ENCODE measurements at regions not wholly inside any gene's neighbourhood (a gene's known extent, or its start where the extent isn't known, plus 50 kb on each side); places are given as distances from the start of the nearest gene placed in this dataset.
A peak's percentile ranks its signal among the peaks of the same experiment; 100 is the strongest.

GRCh38 chr2:78427170-78427569 is 598.3 kb upstream of the REG3G start:
- DNase-seq (ENCODE audit: low spot score): no peak
- TF ChIP-seq CTCF (IDR thresholded peaks at IDR 0.05; ENCODE audit: unreplicated experiment): no peak
- no peak overlapping the region for H3K27ac Mint-ChIP-seq (ENCODE audit: unreplicated experiment)
- no peaks in the 10 kb centered on the region for H3K27me3 Mint-ChIP-seq (ENCODE audit: unreplicated experiment)
- no peaks in the 10 kb centered on the region for H3K4me1 Mint-ChIP-seq (ENCODE audit: unreplicated experiment)
- H3K36me3 Mint-ChIP-seq (ENCODE audit: low read depth, unreplicated experiment): no peaks in the 10 kb centered on the region
- no peaks in the 10 kb centered on the region for H3K9me3 Mint-ChIP-seq (ENCODE audit: unreplicated experiment)
- no peak overlapping the region for H3K4me3 Mint-ChIP-seq (ENCODE audit: unreplicated experiment)

DNA sequence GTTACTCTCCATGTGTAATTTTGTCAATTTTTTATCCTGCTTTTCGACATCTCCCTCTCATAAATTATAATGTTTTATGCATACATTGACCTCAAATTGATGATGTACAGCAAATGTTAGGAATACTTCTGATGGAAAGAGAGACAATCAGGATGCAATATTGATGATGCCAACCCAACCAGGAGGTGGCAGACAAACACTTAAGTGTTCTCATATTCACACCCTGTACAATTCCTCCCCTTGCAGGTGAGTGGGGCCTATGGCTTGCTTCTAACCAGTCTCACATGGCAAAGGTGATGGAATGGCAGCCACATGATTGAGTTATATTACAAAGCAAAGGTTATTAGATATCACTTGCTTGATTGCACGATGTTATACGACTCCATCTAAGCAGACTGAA is 594.3 kb upstream of the REG3G start:
- Mint-ChIP-seq H3K27me3 (ENCODE audit: unreplicated experiment) (peaks cover 1% of the 10 kb centered on the region), H3K4me1 (ENCODE audit: unreplicated experiment) (no peaks in the 10 kb centered on the region), H3K36me3 (ENCODE audit: low read depth, unreplicated experiment) (no peaks in the 10 kb centered on the region), H3K4me3 (ENCODE audit: unreplicated experiment) (no peak overlapping the region), H3K27ac (ENCODE audit: unreplicated experiment) (no peak overlapping the region), H3K9me3 (ENCODE audit: unreplicated experiment) (no peaks in the 10 kb centered on the region)
- TF ChIP-seq CTCF (IDR thresholded peaks at IDR 0.05; ENCODE audit: unreplicated experiment): peak; percentile 16
- peak; percentile 25 for DNase-seq (ENCODE audit: low spot score)

GRCh38 chr2:78439122-78439521 is 586.4 kb upstream of the REG3G start:
- Mint-ChIP-seq H3K27me3 (ENCODE audit: unreplicated experiment) (peaks cover 1% of the 10 kb centered on the region), H3K27ac (ENCODE audit: unreplicated experiment) (no peak overlapping the region), H3K4me3 (ENCODE audit: unreplicated experiment) (no peak overlapping the region), H3K36me3 (ENCODE audit: low read depth, unreplicated experiment) (no peaks in the 10 kb centered on the region), H3K9me3 (ENCODE audit: unreplicated experiment) (no peaks in the 10 kb centered on the region), H3K4me1 (ENCODE audit: unreplicated experiment) (no peaks in the 10 kb centered on the region)
- no peak for TF ChIP-seq CTCF (IDR thresholded peaks at IDR 0.05; ENCODE audit: unreplicated experiment)
- DNase-seq (ENCODE audit: low spot score): no peak

GRCh38 chr2:78455586-78455985 is 569.9 kb upstream of the REG3G start:
- Mint-ChIP-seq H3K4me1 (ENCODE audit: unreplicated experiment) (no peaks in the 10 kb centered on the region), H3K27ac (ENCODE audit: unreplicated experiment) (no peak overlapping the region), H3K27me3 (ENCODE audit: unreplicated experiment) (no peaks in the 10 kb centered on the region), H3K36me3 (ENCODE audit: low read depth, unreplicated experiment) (no peaks in the 10 kb centered on the region), H3K4me3 (ENCODE audit: unreplicated experiment) (no peak overlapping the region), H3K9me3 (ENCODE audit: unreplicated experiment) (no peaks in the 10 kb centered on the region)
- no peak for TF ChIP-seq CTCF (IDR thresholded peaks at IDR 0.05; ENCODE audit: unreplicated experiment)
- DNase-seq (ENCODE audit: low spot score): no peak

GRCh38 chr2:78457269-78457668 is 568.2 kb upstream of the REG3G start:
- Mint-ChIP-seq H3K4me1 (ENCODE audit: unreplicated experiment) (no peaks in the 10 kb centered on the region), H3K27ac (ENCODE audit: unreplicated experiment) (no peak overlapping the region), H3K36me3 (ENCODE audit: low read depth, unreplicated experiment) (no peaks in the 10 kb centered on the region), H3K4me3 (ENCODE audit: unreplicated experiment) (no peak overlapping the region), H3K27me3 (ENCODE audit: unreplicated experiment) (no peaks in the 10 kb centered on the region), H3K9me3 (ENCODE audit: unreplicated experiment) (no peaks in the 10 kb centered on the region)
- DNase-seq (ENCODE audit: low spot score): no peak
- no peak for TF ChIP-seq CTCF (IDR thresholded peaks at IDR 0.05; ENCODE audit: unreplicated experiment)

Data from endothelial cell (in vitro differentiated cells).